Neural crest cell (in vitro differentiated cells): ENCODE measurements at regions not wholly inside any gene's neighbourhood (a gene's known extent, or its start where the extent isn't known, plus 50 kb on each side); places are given as distances from the start of the nearest gene placed in this dataset.

Experiments used
- DNase-seq: peaks from one replicate; pipeline ENCODE4 v3.0.0; 2021; ENCODE audit warnings: low read depth, mixed read lengths, low spot score
- H3K27ac Mint-ChIP-seq: one replicate; pipeline ENCODE4 v1.8.0; 2021; ENCODE audit warnings: mild to moderate bottlenecking, mixed read lengths; ENCODE audit not compliant: unreplicated experiment
- H3K27me3 Mint-ChIP-seq: 2 replicates; pipeline ENCODE4 v1.8.0; 2021; ENCODE audit warnings: low read depth, mild to moderate bottlenecking, mixed read lengths
- H3K36me3 Mint-ChIP-seq: 2 replicates; pipeline ENCODE4 v1.8.0; 2021; ENCODE audit warnings: low read depth, mild to moderate bottlenecking, mixed read lengths
- H3K4me1 Mint-ChIP-seq: 2 replicates; pipeline ENCODE4 v1.8.0; 2021; ENCODE audit warnings: mixed read lengths
- H3K4me3 Mint-ChIP-seq: one replicate; pipeline ENCODE4 v1.8.0; 2021; ENCODE audit warnings: mild to moderate bottlenecking, mixed read lengths
- H3K9me3 Mint-ChIP-seq: 2 replicates; pipeline ENCODE4 v1.8.0; 2021; ENCODE audit warnings: mixed read lengths
- CTCF ChIP-seq: fragments of 200-600 bp; sonication (generic); conservative IDR thresholded peaks from 2 replicates; pipeline ENCODE4 v1.5.0; 2021; ENCODE audit warnings: antibody characterized with exemption, mild to moderate bottlenecking

DNA sequence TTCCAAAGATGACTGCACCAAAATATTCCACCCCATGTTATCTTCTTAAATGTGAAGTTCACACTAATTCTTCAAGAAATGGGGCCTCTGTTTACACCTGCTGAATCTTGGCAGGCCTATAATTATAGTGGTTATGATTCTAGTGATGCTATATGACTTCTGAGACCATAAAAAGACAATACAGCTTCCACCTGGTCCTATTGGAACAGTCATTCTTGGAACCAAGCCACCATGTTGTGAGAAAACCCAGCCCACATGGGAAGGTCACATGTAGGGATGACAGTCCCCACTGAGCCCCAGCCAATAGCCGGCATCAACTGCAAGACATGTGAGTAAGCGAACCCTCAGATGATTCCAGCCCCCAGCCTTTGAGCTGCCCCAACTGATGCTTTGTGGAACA lies 587.5 kb downstream of the MID1IP1 start:
- H3K36me3 Mint-ChIP-seq: no peaks in the 10 kb centered on the region
- no peak overlapping the region for H3K4me3 Mint-ChIP-seq
- H3K27me3 Mint-ChIP-seq: peaks cover 2% of the 10 kb centered on the region
- DNase-seq: no peak
- peaks cover 6% of the 10 kb centered on the region for H3K9me3 Mint-ChIP-seq
- H3K27ac Mint-ChIP-seq: no peak overlapping the region
- no peak for TF ChIP-seq CTCF
- H3K4me1 Mint-ChIP-seq: no peaks in the 10 kb centered on the region

GRCh38 chrX:39396358-39396995 lies 595.2 kb downstream of the MID1IP1 start:
- DNase-seq: no peak
- no peaks in the 10 kb centered on the region for H3K27me3 Mint-ChIP-seq
- H3K4me1 Mint-ChIP-seq: peaks cover 5% of the 10 kb centered on the region

GRCh38 chrX:39397561-39398199 lies 596.4 kb downstream of the MID1IP1 start:
- Mint-ChIP-seq H3K27ac (no peak overlapping the region), H3K27me3 (no peaks in the 10 kb centered on the region), H3K4me1 (peaks cover 5% of the 10 kb centered on the region), H3K4me3 (no peak overlapping the region), H3K36me3 (no peaks in the 10 kb centered on the region), H3K9me3 (peaks cover 2% of the 10 kb centered on the region)
- no peak for TF ChIP-seq CTCF
- DNase-seq: no peak

More at GRCh38 chrX:39396358-39396995, 595.2 kb downstream of the MID1IP1 start:
- H3K9me3 Mint-ChIP-seq: peaks cover 2% of the 10 kb centered on the region
- no peak overlapping the region for H3K27ac Mint-ChIP-seq
- no peaks in the 10 kb centered on the region for H3K36me3 Mint-ChIP-seq
- TF ChIP-seq CTCF: no peak
- H3K4me3 Mint-ChIP-seq: no peak overlapping the region

GRCh38 chrX:39398215-39398962 lies 597.1 kb downstream of the MID1IP1 start:
- Mint-ChIP-seq H3K36me3 (no peaks in the 10 kb centered on the region), H3K9me3 (peaks cover 2% of the 10 kb centered on the region), H3K27ac (no peak overlapping the region), H3K4me1 (peaks cover 5% of the 10 kb centered on the region), H3K27me3 (no peaks in the 10 kb centered on the region), H3K4me3 (no peak overlapping the region)
- DNase-seq: no peak
- TF ChIP-seq CTCF: no peak

GRCh38 chrX:39398963-39399261 lies 597.7 kb downstream of the MID1IP1 start:
- Mint-ChIP-seq H3K36me3 (no peaks in the 10 kb centered on the region), H3K4me3 (no peak overlapping the region), H3K27me3 (no peaks in the 10 kb centered on the region), H3K4me1 (peaks cover 5% of the 10 kb centered on the region), H3K9me3 (peaks cover 2% of the 10 kb centered on the region), H3K27ac (no peak overlapping the region)
- TF ChIP-seq CTCF: no peak
- DNase-seq: no peak
